ENCODE measurements at regions not wholly inside any gene's neighbourhood (a gene's known extent, or its start where the extent isn't known, plus 50 kb on each side); places are given as distances from the start of the nearest gene placed in this dataset.

- H3K4me3 ChIP-seq (ENCODE audit: low read length, poor library complexity, severe bottlenecking): no peak overlapping the region
- H3K9ac ChIP-seq (ENCODE audit: low read depth, low read length, poor library complexity, severe bottlenecking): no peak overlapping the region
- TF ChIP-seq EZH2phosphoT487 (IDR thresholded peaks at IDR 0.05; ENCODE audit: borderline replicate concordance) (no peak), CTCF (conservative IDR thresholded peaks at IDR 0.05; ENCODE audit: low read length) (no peak)
- no peaks in the 10 kb centered on the region for H3F3A ChIP-seq (ENCODE audit: low read depth)
- H2AFZ ChIP-seq (ENCODE audit: low read length): no peak overlapping the region
- H3K4me2 ChIP-seq (ENCODE audit: low read depth, low read length, poor library complexity, severe bottlenecking): no peak overlapping the region
- H4K20me1 ChIP-seq (ENCODE audit: insufficient read depth, low read length, poor library complexity, severe bottlenecking): no peaks in the 10 kb centered on the region
- no peaks in the 10 kb centered on the region for H3K36me3 ChIP-seq (ENCODE audit: insufficient read depth, low read length)
- no peaks in the 10 kb centered on the region for H3K9me2 ChIP-seq (replicated peaks; ENCODE audit: low read depth, low read length)
- no peaks in the 10 kb centered on the region for H3K9me3 ChIP-seq (ENCODE audit: insufficient read depth, low read depth, low read length)
- H3K4me1 ChIP-seq (ENCODE audit: insufficient read depth, low read length, poor library complexity, severe bottlenecking): no peaks in the 10 kb centered on the region
- no peaks in the 10 kb centered on the region for H3K79me2 ChIP-seq (ENCODE audit: insufficient read depth, low read length)
- H3K27me3 ChIP-seq (ENCODE audit: insufficient read depth, low read length, poor library complexity, severe bottlenecking): no peaks in the 10 kb centered on the region
Observed at GRCh38 chr2:138960191-138960590, 180.0 kb upstream of the NXPH2 start.

- no peaks in the 10 kb centered on the region for H3K9me2 ChIP-seq (replicated peaks; ENCODE audit: low read depth, low read length)
- no peaks in the 10 kb centered on the region for H3K27me3 ChIP-seq (ENCODE audit: insufficient read depth, low read length, poor library complexity, severe bottlenecking)
- H3K4me2 ChIP-seq (ENCODE audit: low read depth, low read length, poor library complexity, severe bottlenecking): no peak overlapping the region
- no peaks in the 10 kb centered on the region for H3K4me1 ChIP-seq (ENCODE audit: insufficient read depth, low read length, poor library complexity, severe bottlenecking)
- no peaks in the 10 kb centered on the region for H3K9me3 ChIP-seq (ENCODE audit: insufficient read depth, low read depth, low read length)
- H3K9ac ChIP-seq (ENCODE audit: low read depth, low read length, poor library complexity, severe bottlenecking): no peak overlapping the region
- H2AFZ ChIP-seq (ENCODE audit: low read length): no peak overlapping the region
- H3K36me3 ChIP-seq (ENCODE audit: insufficient read depth, low read length): no peaks in the 10 kb centered on the region
- no peaks in the 10 kb centered on the region for H4K20me1 ChIP-seq (ENCODE audit: insufficient read depth, low read length, poor library complexity, severe bottlenecking)
- no peaks in the 10 kb centered on the region for H3K79me2 ChIP-seq (ENCODE audit: insufficient read depth, low read length)
- TF ChIP-seq CTCF (conservative IDR thresholded peaks at IDR 0.05; ENCODE audit: low read length) (no peak), EZH2phosphoT487 (IDR thresholded peaks at IDR 0.05; ENCODE audit: borderline replicate concordance) (no peak)
- no peaks in the 10 kb centered on the region for H3F3A ChIP-seq (ENCODE audit: low read depth)
- no peak overlapping the region for H3K4me3 ChIP-seq (ENCODE audit: low read length, poor library complexity, severe bottlenecking)
Observed at GRCh38 chr2:138959031-138959430, 178.8 kb upstream of the NXPH2 start.

- Histone ChIP-seq H3K4me2 (ENCODE audit: low read depth, low read length, poor library complexity, severe bottlenecking) (no peak overlapping the region), H3K79me2 (ENCODE audit: insufficient read depth, low read length) (no peaks in the 10 kb centered on the region), H3K9me3 (ENCODE audit: insufficient read depth, low read depth, low read length) (no peaks in the 10 kb centered on the region), H3K36me3 (ENCODE audit: insufficient read depth, low read length) (no peaks in the 10 kb centered on the region), H3K9me2 (replicated peaks; ENCODE audit: low read depth, low read length) (no peaks in the 10 kb centered on the region), H3K4me3 (ENCODE audit: low read length, poor library complexity, severe bottlenecking) (no peak overlapping the region), H4K20me1 (ENCODE audit: insufficient read depth, low read length, poor library complexity, severe bottlenecking) (no peaks in the 10 kb centered on the region), H3K9ac (ENCODE audit: low read depth, low read length, poor library complexity, severe bottlenecking) (no peak overlapping the region), H3K4me1 (ENCODE audit: insufficient read depth, low read length, poor library complexity, severe bottlenecking) (no peaks in the 10 kb centered on the region), H3K27me3 (ENCODE audit: insufficient read depth, low read length, poor library complexity, severe bottlenecking) (no peaks in the 10 kb centered on the region), H3F3A (ENCODE audit: low read depth) (no peaks in the 10 kb centered on the region), H2AFZ (ENCODE audit: low read length) (no peak overlapping the region)
- TF ChIP-seq CTCF (conservative IDR thresholded peaks at IDR 0.05; ENCODE audit: low read length) (no peak), EZH2phosphoT487 (IDR thresholded peaks at IDR 0.05; ENCODE audit: borderline replicate concordance) (no peak)
Observed at GRCh38 chr2:138956116-138956515, 175.9 kb upstream of the NXPH2 start.
